ENCODE measurements at regions not wholly inside any gene's neighbourhood (a gene's known extent, or its start where the extent isn't known, plus 50 kb on each side); places are given as distances from the start of the nearest gene placed in this dataset.

GRCh38 chr9:89969156-89969675 lies 364.4 kb downstream of the GADD45G start:
- H3K36me3 Mint-ChIP-seq (ENCODE audit: insufficient read depth, unreplicated experiment) = no peaks in the 10 kb centered on the region
- Histone ChIP-seq H3K4me3 (ENCODE audit: low read depth, low read length) (no peak overlapping the region), H3K36me3 (ENCODE audit: control insufficient read depth, insufficient read depth, low read length) (no peaks in the 10 kb centered on the region), H3K27me3 (replicated peaks; ENCODE audit: control insufficient read depth, insufficient read depth, low read length) (no peaks in the 10 kb centered on the region), H3K9me3 (no peaks in the 10 kb centered on the region), H3K4me1 (no peaks in the 10 kb centered on the region)
- TF ChIP-seq, protein P1, sequence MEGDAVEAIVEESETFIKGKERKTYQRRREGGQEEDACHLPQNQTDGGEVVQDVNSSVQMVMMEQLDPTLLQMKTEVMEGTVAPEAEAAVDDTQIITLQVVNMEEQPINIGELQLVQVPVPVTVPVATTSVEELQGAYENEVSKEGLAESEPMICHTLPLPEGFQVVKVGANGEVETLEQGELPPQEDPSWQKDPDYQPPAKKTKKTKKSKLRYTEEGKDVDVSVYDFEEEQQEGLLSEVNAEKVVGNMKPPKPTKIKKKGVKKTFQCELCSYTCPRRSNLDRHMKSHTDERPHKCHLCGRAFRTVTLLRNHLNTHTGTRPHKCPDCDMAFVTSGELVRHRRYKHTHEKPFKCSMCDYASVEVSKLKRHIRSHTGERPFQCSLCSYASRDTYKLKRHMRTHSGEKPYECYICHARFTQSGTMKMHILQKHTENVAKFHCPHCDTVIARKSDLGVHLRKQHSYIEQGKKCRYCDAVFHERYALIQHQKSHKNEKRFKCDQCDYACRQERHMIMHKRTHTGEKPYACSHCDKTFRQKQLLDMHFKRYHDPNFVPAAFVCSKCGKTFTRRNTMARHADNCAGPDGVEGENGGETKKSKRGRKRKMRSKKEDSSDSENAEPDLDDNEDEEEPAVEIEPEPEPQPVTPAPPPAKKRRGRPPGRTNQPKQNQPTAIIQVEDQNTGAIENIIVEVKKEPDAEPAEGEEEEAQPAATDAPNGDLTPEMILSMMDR (IDR thresholded peaks at IDR 0.05; ENCODE audit: insufficient read depth in 1 of 2, low read depth in 1 of 2, low read length in 1 of 2, severe bottlenecking in 1 of 2, unreplicated experiment in 1 of 2) = no peak
- H3K27me3 Mint-ChIP-seq (ENCODE audit: insufficient read depth, unreplicated experiment) = no peaks in the 10 kb centered on the region
- no peak overlapping the region for H3K27ac Mint-ChIP-seq (ENCODE audit: unreplicated experiment)
- peaks cover 8% of the 10 kb centered on the region for H3K4me1 Mint-ChIP-seq (ENCODE audit: low read depth, unreplicated experiment)
- ChIA-PET POLR2A (no interaction called here), CTCF (no interaction called here)
- H3K4me3 Mint-ChIP-seq (ENCODE audit: unreplicated experiment) = no peak overlapping the region
- no peaks in the 10 kb centered on the region for H3K9me3 Mint-ChIP-seq (ENCODE audit: unreplicated experiment)
- DNase-seq = peak in 1 of 2 experiments; percentile 46
- intact Hi-C loops (cut with micrococcal nuclease; ENCODE audit: unreplicated experiment) = no loop called here
- no TSS peak for BruUV-seq (replicated peaks)

DNA sequence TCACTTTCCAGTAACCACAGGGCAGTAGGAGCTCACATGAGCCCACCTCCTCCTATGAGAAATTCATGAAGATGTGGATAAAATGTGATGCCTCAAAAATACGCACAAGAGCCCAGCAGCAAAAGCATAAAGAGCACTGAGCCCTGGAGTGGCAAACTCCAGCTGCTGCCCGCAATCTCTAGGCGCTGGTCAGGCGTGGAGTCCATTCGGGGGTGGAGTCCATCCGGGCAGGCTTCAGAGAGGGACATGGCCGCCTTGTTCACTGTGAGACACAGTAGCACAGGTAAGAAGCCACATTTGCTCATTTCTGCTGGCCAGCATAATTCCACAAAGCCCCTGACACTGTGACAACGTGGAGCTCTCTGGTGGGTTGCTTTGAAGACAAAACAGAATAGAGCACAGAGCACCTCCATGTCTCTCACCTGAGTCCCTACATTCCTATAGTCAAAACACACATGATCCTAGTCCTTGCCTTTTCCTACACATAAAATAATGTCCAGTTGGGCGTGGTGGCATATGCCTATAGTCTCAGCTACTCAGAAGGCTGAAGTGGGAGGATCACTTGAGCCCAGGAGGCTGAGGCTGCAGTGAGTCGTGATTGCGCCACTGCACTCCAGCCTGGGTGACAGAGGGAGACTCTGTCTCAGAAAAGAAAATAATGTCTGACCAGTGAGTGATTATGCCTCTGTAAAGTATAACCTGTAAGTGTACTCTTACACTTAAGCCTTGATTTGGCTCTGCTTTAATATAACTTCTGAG lies 365.2 kb downstream of the GADD45G start:
- intact Hi-C loops (cut with micrococcal nuclease; ENCODE audit: unreplicated experiment) = no loop called here
- TF ChIP-seq, protein P1 (IDR thresholded peaks at IDR 0.05; ENCODE audit: insufficient read depth in 1 of 2, low read depth in 1 of 2, low read length in 1 of 2, severe bottlenecking in 1 of 2, unreplicated experiment in 1 of 2) = no peak
- CTCF ChIA-PET = no interaction called here
- Mint-ChIP-seq H3K27me3 (ENCODE audit: insufficient read depth, unreplicated experiment) (no peaks in the 10 kb centered on the region), H3K9me3 (ENCODE audit: unreplicated experiment) (no peaks in the 10 kb centered on the region), H3K27ac (ENCODE audit: unreplicated experiment) (no peak overlapping the region), H3K36me3 (ENCODE audit: insufficient read depth, unreplicated experiment) (no peaks in the 10 kb centered on the region), H3K4me1 (ENCODE audit: low read depth, unreplicated experiment) (peaks cover 8% of the 10 kb centered on the region), H3K4me3 (ENCODE audit: unreplicated experiment) (no peak overlapping the region)
- Histone ChIP-seq H3K27me3 (replicated peaks; ENCODE audit: control insufficient read depth, insufficient read depth, low read length) (no peaks in the 10 kb centered on the region), H3K36me3 (ENCODE audit: control insufficient read depth, insufficient read depth, low read length) (no peaks in the 10 kb centered on the region), H3K4me3 (ENCODE audit: low read depth, low read length) (no peak overlapping the region), H3K4me1 (no peaks in the 10 kb centered on the region), H3K9me3 (no peaks in the 10 kb centered on the region)
- DNase-seq = no peak
- POLR2A ChIA-PET = no interaction called here
- no TSS peak for BruUV-seq (replicated peaks)

GRCh38 chr9:89970701-89971100 lies 365.9 kb downstream of the GADD45G start:
- TF ChIP-seq, protein P1 (IDR thresholded peaks at IDR 0.05; ENCODE audit: insufficient read depth in 1 of 2, low read depth in 1 of 2, low read length in 1 of 2, severe bottlenecking in 1 of 2, unreplicated experiment in 1 of 2) = no peak
- Histone ChIP-seq H3K4me1 (no peaks in the 10 kb centered on the region), H3K27me3 (replicated peaks; ENCODE audit: control insufficient read depth, insufficient read depth, low read length) (no peaks in the 10 kb centered on the region), H3K36me3 (ENCODE audit: control insufficient read depth, insufficient read depth, low read length) (no peaks in the 10 kb centered on the region), H3K9me3 (no peaks in the 10 kb centered on the region), H3K4me3 (ENCODE audit: low read depth, low read length) (no peak overlapping the region)
- Mint-ChIP-seq H3K27me3 (ENCODE audit: insufficient read depth, unreplicated experiment) (no peaks in the 10 kb centered on the region), H3K27ac (ENCODE audit: unreplicated experiment) (no peak overlapping the region), H3K4me3 (ENCODE audit: unreplicated experiment) (no peak overlapping the region), H3K9me3 (ENCODE audit: unreplicated experiment) (no peaks in the 10 kb centered on the region), H3K4me1 (ENCODE audit: low read depth, unreplicated experiment) (peaks cover 8% of the 10 kb centered on the region), H3K36me3 (ENCODE audit: insufficient read depth, unreplicated experiment) (no peaks in the 10 kb centered on the region)
- POLR2A ChIA-PET = no interaction called here
- no peak for DNase-seq
- CTCF ChIA-PET = no interaction called here
- BruUV-seq (replicated peaks) = no TSS peak
- intact Hi-C loops (cut with micrococcal nuclease; ENCODE audit: unreplicated experiment) = no loop called here

All from Caco-2 (cell line).